ENCODE measurements at regions not wholly inside any gene's neighbourhood (a gene's known extent, or its start where the extent isn't known, plus 50 kb on each side); places are given as distances from the start of the nearest gene placed in this dataset.

GRCh38 chr19:33878910-33879810, 82.5 kb downstream of the KCTD15 start:
- TF ChIP-seq EZH2 (IDR thresholded peaks at IDR 0.05; ENCODE audit: borderline replicate concordance, low read depth, low read length, poor library complexity, severe bottlenecking) (no peak), CTCF (conservative IDR thresholded peaks at IDR 0.05; ENCODE audit: low read depth, low read length) (no peak)

Data from A673 (cell line).